Lower lobe of right lung (tissue), 2 donors: ENCODE measurements at regions not wholly inside any gene's neighbourhood (a gene's known extent, or its start where the extent isn't known, plus 50 kb on each side); places are given as distances from the start of the nearest gene placed in this dataset.

ENCODE experiments used
- ATAC-seq, 2 donors: fragments of 200-7000 bp; cut with Tn5 transposase; one replicate each; pipeline ENCODE4 v1.9.1; 2020 to 2022; ENCODE audit warnings: mild to moderate bottlenecking in 2 of 2, moderate library complexity in 2 of 2
- DNase-seq: peaks from one replicate; pipeline ENCODE4 v3.0.0-alpha.2; 2020
- H3K27ac ChIP-seq: fragments of 200-600 bp; one replicate; pipeline ENCODE4 v1.8.0; 2022
- H3K27me3 ChIP-seq: fragments of 200-600 bp; one replicate; pipeline ENCODE4 v1.8.0; 2022; ENCODE audit warnings: low read depth
- H3K36me3 ChIP-seq: fragments of 200-600 bp; one replicate; pipeline ENCODE4 v1.8.0; 2022; ENCODE audit warnings: mild to moderate bottlenecking
- H3K4me1 ChIP-seq: fragments of 200-600 bp; one replicate; pipeline ENCODE4 v1.8.0; 2022
- H3K4me3 ChIP-seq: fragments of 200-600 bp; one replicate; pipeline ENCODE4 v1.8.0; 2022; ENCODE audit warnings: mild to moderate bottlenecking
- H3K9me3 ChIP-seq: fragments of 200-600 bp; one replicate; pipeline ENCODE4 v1.8.0; 2022
- intact Hi-C: fragments of 100-400 bp; cut with DNase I; formaldehyde crosslinking; loops from one replicate; pipeline ENCODE4 v1.11.0; 2022
- TF ChIP-seq, protein P1 (sequence below): fragments of 200-600 bp; IDR thresholded peaks from one replicate; pipeline ENCODE4 v1.8.0; 2022; ENCODE audit warnings: antibody characterized with exemption, mild to moderate bottlenecking
- donor health status: DM: no; HTN: yes; CAD: no; lungs with severe emphysema.

- H3K27me3 ChIP-seq = no peaks in the 10 kb centered on the region
- no peak overlapping the region for H3K4me3 ChIP-seq
- DNase-seq (no peak), ATAC-seq (no peak)
- TF ChIP-seq, protein P1, sequence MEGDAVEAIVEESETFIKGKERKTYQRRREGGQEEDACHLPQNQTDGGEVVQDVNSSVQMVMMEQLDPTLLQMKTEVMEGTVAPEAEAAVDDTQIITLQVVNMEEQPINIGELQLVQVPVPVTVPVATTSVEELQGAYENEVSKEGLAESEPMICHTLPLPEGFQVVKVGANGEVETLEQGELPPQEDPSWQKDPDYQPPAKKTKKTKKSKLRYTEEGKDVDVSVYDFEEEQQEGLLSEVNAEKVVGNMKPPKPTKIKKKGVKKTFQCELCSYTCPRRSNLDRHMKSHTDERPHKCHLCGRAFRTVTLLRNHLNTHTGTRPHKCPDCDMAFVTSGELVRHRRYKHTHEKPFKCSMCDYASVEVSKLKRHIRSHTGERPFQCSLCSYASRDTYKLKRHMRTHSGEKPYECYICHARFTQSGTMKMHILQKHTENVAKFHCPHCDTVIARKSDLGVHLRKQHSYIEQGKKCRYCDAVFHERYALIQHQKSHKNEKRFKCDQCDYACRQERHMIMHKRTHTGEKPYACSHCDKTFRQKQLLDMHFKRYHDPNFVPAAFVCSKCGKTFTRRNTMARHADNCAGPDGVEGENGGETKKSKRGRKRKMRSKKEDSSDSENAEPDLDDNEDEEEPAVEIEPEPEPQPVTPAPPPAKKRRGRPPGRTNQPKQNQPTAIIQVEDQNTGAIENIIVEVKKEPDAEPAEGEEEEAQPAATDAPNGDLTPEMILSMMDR = no peak
- no peak overlapping the region for H3K27ac ChIP-seq
- intact Hi-C loops = no loop called here
- no peaks in the 10 kb centered on the region for H3K36me3 ChIP-seq
- no peaks in the 10 kb centered on the region for H3K4me1 ChIP-seq
- no peaks in the 10 kb centered on the region for H3K9me3 ChIP-seq
Measured at GRCh38 chrX:7285765-7286164, 137.8 kb upstream of the PUDP start.

- no peaks in the 10 kb centered on the region for H3K4me1 ChIP-seq
- no peaks in the 10 kb centered on the region for H3K9me3 ChIP-seq
- H3K27me3 ChIP-seq = no peaks in the 10 kb centered on the region
- no peak for ATAC-seq
- TF ChIP-seq, protein P1 = no peak
- intact Hi-C loops = no loop called here
- H3K4me3 ChIP-seq = no peak overlapping the region
- no peak for DNase-seq
- H3K27ac ChIP-seq = no peak overlapping the region
- H3K36me3 ChIP-seq = no peaks in the 10 kb centered on the region
Measured at GRCh38 chrX:7283741-7284140, 135.8 kb upstream of the PUDP start.

- TF ChIP-seq, protein P1 = no peak
- H3K27ac ChIP-seq = no peak overlapping the region
- H3K27me3 ChIP-seq = no peaks in the 10 kb centered on the region
- no peaks in the 10 kb centered on the region for H3K9me3 ChIP-seq
- no peaks in the 10 kb centered on the region for H3K4me1 ChIP-seq
- ATAC-seq = no peak
- intact Hi-C loops = no loop called here
- no peak overlapping the region for H3K4me3 ChIP-seq
- DNase-seq = no peak
- H3K36me3 ChIP-seq = no peaks in the 10 kb centered on the region
Measured at GRCh38 chrX:7280520-7280919, 132.6 kb upstream of the PUDP start.

DNA sequence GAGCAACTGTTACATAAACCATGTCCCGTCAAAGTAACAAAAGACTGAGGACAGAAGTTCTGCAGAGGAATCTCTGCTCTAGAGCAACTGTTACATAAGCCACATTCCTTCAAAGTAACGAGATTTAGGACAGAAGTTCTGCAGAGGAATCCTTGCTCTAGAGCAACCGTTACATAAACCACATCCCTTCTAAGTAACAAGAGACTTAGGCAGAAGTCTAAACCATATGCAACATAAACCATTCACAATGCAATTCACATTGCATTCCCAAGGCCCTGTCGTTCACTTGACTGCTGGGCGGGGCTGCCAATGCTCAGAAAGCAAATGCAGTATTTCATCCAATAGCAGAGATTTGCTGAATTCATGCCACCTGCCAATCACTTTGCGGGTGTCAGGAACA lies 124.4 kb upstream of the PUDP start:
- Histone ChIP-seq H3K27ac (no peak overlapping the region), H3K36me3 (no peaks in the 10 kb centered on the region), H3K27me3 (no peaks in the 10 kb centered on the region), H3K4me3 (no peak overlapping the region), H3K9me3 (no peaks in the 10 kb centered on the region), H3K4me1 (no peaks in the 10 kb centered on the region)
- TF ChIP-seq, protein P1 = no peak
- DNase-seq = no peak
- ATAC-seq = peak; percentile 14 to 37
- intact Hi-C loops = no loop called here

DNA sequence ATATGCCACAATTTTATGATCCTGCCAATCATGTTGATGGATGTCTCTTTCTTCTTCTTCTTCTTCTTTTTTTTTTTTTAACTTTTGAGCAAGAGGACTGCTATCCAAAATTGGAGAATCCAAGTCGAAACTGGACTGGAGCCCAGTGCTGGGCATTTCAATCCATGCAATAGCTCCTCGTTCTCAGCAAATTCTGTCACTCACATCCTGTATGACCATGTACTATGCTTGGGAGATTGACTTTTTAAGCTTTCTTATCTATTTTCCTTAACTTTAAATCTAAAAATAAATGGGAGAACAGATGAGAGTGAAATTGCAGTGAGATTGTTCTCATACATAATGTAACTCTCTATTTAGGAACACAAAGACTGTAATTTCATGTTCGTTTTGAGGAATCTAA lies 123.0 kb upstream of the PUDP start:
- Histone ChIP-seq H3K9me3 (no peaks in the 10 kb centered on the region), H3K4me3 (no peak overlapping the region), H3K27me3 (no peaks in the 10 kb centered on the region), H3K27ac (no peak overlapping the region), H3K4me1 (no peaks in the 10 kb centered on the region), H3K36me3 (no peaks in the 10 kb centered on the region)
- ATAC-seq (no peak), DNase-seq (no peak)
- TF ChIP-seq, protein P1 = no peak
- intact Hi-C loops = no loop called here

DNA sequence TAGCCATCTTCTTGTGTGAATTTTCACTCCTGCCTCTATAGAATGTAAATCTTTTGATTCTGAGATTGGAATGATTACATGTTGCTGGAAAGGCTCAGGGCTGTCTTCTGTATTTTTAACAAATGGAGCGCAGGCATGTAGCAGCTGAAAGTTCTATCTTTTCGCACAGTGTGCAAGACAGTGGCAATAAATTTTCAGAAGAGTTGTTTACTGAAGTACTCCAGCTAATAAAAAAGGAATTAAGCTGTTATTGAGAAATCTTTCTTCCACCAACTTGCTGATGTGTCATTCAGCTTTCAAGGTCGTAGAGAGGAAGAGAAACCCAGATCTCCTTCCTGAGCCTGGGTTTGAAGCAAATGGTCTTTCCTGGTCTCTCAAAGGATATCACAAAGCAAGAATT lies 122.0 kb upstream of the PUDP start:
- no peak for ATAC-seq

More for the DNA sequence above, 122.0 kb upstream of the PUDP start:
- intact Hi-C loops = no loop called here
- DNase-seq = no peak
- H3K27me3 ChIP-seq = no peaks in the 10 kb centered on the region
- no peak overlapping the region for H3K27ac ChIP-seq
- no peaks in the 10 kb centered on the region for H3K36me3 ChIP-seq
- no peaks in the 10 kb centered on the region for H3K9me3 ChIP-seq
- no peak overlapping the region for H3K4me3 ChIP-seq
- TF ChIP-seq, protein P1 = no peak
- no peaks in the 10 kb centered on the region for H3K4me1 ChIP-seq
